Kidney (tissue), 13 donors: ENCODE measurements at regions not wholly inside any gene's neighbourhood (a gene's known extent, or its start where the extent isn't known, plus 50 kb on each side); places are given as distances from the start of the nearest gene placed in this dataset.
A peak's percentile ranks its signal among the peaks of the same experiment; 100 is the strongest.

Source experiments
- DNase-seq, 5 donors: peaks; one replicate each; pipeline ENCODE4 v3.0.0-alpha.2; 2013 to 2020
- FAIRE-seq: peaks from 2 replicates; lab custom pipeline; 2012; peaks lifted over from hg19 to GRCh38; lab: Jason Lieb, UNC
- H3K27ac ChIP-seq, 2 donors: one replicate each; pipeline ENCODE4 v1.7.0; 2013; ENCODE audit warnings: low read depth in 2 of 2, low read length in 2 of 2, inconsistent platforms in 1 of 2
- H3K27me3 ChIP-seq: one replicate; pipeline ENCODE4 v1.7.1; 2013; ENCODE audit warnings: low read length, inconsistent platforms; ENCODE audit not compliant: control insufficient read depth, insufficient read depth
- H3K36me3 ChIP-seq, 3 donors: one replicate each; pipeline versions ENCODE4 v1.7.0 to v1.7.1; 2013; ENCODE audit warnings: low read length in 3 of 3, control low read depth in 1 of 3, inconsistent platforms in 1 of 3; ENCODE audit not compliant: insufficient read depth in 3 of 3, control insufficient read depth in 2 of 3
- H3K4me1 ChIP-seq, 3 donors: one replicate each; pipeline versions ENCODE4 v1.7.0 to v1.7.1; 2013; ENCODE audit warnings: low read length in 3 of 3, inconsistent platforms in 1 of 3, low read depth in 1 of 3; ENCODE audit not compliant: control insufficient read depth in 2 of 3, insufficient read depth in 2 of 3
- H3K4me3 ChIP-seq, 3 donors: one replicate each; pipeline versions ENCODE4 v1.7.0 to v1.8.1; 2013; ENCODE audit warnings: low read length in 3 of 3, control low read depth in 1 of 3, inconsistent platforms in 1 of 3
- H3K9ac ChIP-seq, 3 donors: one replicate each; pipeline versions ENCODE4 v1.7.0 to v1.7.1; 2013; ENCODE audit warnings: low read length in 3 of 3, control low read depth in 1 of 3, inconsistent platforms in 1 of 3
- H3K9me3 ChIP-seq, 3 donors: one replicate each; pipeline versions ENCODE4 v1.7.0 to v1.7.1; 2013; ENCODE audit warnings: low read length in 3 of 3, control low read depth in 1 of 3, inconsistent platforms in 1 of 3; ENCODE audit not compliant: control insufficient read depth in 2 of 3, insufficient read depth in 1 of 3
- CTCF ChIP-seq: IDR thresholded peaks from 3 replicates; pipeline ENCODE4 v1.5.1; 2012; ENCODE audit warnings: mild to moderate bottlenecking, moderate library complexity, borderline replicate concordance; ENCODE audit not compliant: insufficient read depth; ENCODE audit errors: extremely low read depth
- intact Hi-C: fragments of 100-400 bp; cut with DNase I; formaldehyde crosslinking; loops from one replicate; pipeline ENCODE4 v1.11.1; 2022
- donor health status: control.
- donor health status: control.
- donor health status: control.
- donor health status: control.
- donor health status: control.
- donor health status: DM: yes; HTN: yes; CAD: no.
- donor health status: Normal renal cell carcinoma (clear cell type).

GRCh38 chr13:100828226-100828625 is 153.6 kb upstream of the TMTC4 start:
- peak in 1 of 5 donors; percentile 11 for DNase-seq
- intact Hi-C loops = no loop called here
- Histone ChIP-seq H3K27ac (no peak overlapping the region), H3K36me3 (no peaks in the 10 kb centered on the region), H3K27me3 (no peaks in the 10 kb centered on the region), H3K9me3 (peaks cover 0 to 4% (median 2%) of the 10 kb centered on the region in 3 donors), H3K9ac (no peak overlapping the region), H3K4me1 (no peaks in the 10 kb centered on the region), H3K4me3 (no peak overlapping the region)
- no peak for TF ChIP-seq CTCF
- FAIRE-seq = no peak

- no peak for FAIRE-seq
- no peak for DNase-seq
- Histone ChIP-seq H3K36me3 (no peaks in the 10 kb centered on the region), H3K4me1 (no peaks in the 10 kb centered on the region), H3K9ac (no peak overlapping the region), H3K27ac (no peak overlapping the region), H3K27me3 (no peaks in the 10 kb centered on the region), H3K9me3 (peaks cover 0 to 4% (median 2%) of the 10 kb centered on the region in 3 donors), H3K4me3 (no peak overlapping the region)
- intact Hi-C loops = no loop called here
- TF ChIP-seq CTCF = no peak
These were observed 153.0 kb upstream of the TMTC4 start for GRCh38 chr13:100827489-100828176.

DNA sequence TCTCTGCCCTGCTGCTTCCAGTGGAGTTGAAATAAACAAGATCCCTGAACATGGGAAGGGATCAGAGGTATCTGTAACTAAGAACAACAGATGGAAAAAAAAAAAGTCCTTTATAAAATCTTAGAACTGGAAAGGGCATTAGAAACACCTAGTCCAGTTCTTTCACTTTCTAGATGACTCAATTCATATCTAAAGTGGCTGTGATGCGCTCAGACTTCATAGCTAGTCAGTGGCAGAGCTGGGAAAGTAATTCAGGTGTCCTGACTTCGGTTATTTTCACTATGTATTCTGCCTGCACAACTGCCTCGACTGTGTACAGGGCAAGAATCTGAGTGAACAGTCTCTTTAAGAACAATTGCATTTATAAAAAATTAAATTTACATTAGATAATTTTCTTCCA is 151.8 kb upstream of the TMTC4 start:
- Histone ChIP-seq H3K27me3 (no peaks in the 10 kb centered on the region), H3K4me3 (no peak overlapping the region), H3K9ac (no peak overlapping the region), H3K9me3 (peaks cover 0 to 4% (median 2%) of the 10 kb centered on the region in 3 donors), H3K27ac (no peak overlapping the region), H3K36me3 (no peaks in the 10 kb centered on the region), H3K4me1 (no peaks in the 10 kb centered on the region)
- FAIRE-seq (no peak), DNase-seq (no peak)
- no peak for TF ChIP-seq CTCF
- intact Hi-C loops = no loop called here
